Endometrium (tissue), 2 donors: ENCODE measurements at regions not wholly inside any gene's neighbourhood (a gene's known extent, or its start where the extent isn't known, plus 50 kb on each side); places are given as distances from the start of the nearest gene placed in this dataset.
"Not testable (repeated sequence)": the region's sequence is repeated elsewhere in the genome, so short reads cannot be mapped to it uniquely, and the experiment has no call there.

Source experiments
- FAIRE-seq: peaks from 2 replicates; lab custom pipeline; 2012; peaks lifted over from hg19 to GRCh38; lab: Jason Lieb, UNC
- donor health status: control.
- donor health status: control.

DNA sequence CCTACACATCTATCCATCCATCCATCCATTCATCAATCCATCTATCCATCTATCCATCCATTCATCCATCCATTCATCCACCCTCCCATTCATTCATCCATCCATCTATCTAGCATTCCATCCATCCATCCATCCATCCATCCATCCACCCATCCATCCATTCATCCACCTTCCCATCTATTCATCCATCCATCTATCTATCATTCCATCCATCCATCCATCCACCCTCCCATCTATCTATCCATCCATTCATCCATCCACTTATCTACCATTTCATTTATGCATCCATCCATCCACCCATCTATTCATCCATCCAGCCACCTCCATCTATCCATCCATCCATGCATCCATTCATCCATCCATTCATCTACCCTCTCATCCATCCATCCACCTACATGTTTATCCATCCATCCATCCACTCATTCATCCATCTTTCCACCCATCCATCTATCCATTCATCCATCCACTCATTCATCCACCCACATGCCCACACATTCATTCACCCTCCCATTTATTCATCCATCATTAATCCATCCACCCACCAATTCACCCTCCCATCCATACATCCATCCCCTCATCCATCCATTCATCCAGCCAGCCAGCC, 258.5 kb downstream of the CRLF2 start:
- no peak for FAIRE-seq

DNA sequence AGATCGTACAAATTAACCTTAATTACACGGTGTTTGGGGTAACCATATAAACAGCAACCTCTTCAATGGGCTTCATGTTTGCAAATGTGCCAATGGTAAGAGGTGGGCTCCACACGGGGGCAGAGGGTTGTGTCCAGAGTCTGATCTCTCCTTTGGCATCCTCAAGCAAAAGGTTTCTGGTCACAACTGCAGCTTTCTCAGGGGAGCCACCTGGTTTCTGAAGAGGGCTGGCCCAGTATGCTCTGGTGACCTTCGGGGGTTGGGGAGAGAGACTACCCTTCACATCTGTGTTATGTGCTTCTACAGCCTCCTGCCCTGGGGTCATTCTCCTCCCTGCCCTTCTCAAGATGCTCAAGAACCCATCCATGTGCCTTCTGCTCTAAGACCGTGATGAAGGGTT, 259.6 kb downstream of the CRLF2 start:
- no peak for FAIRE-seq

DNA sequence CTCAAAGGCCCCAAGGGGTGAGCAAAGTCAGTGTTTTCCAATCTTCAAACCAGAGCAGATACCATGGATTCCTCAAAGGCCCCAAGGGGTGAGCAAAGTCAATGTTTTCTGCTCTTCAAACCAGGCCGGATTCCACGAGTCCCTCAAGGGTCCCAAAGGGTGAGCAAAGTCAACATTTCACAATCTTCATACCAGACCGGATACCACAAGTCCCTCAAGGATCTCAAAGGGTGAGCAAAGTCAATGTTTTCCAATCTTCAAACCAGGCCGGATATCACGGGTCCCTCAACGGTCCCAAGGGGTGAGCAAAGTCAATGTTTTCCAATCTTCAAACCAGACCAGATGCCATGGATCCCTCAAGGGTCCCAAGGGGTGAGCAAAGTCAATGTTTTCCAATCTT, 265.2 kb downstream of the CRLF2 start:
- FAIRE-seq, result not testable (repeated sequence)

DNA sequence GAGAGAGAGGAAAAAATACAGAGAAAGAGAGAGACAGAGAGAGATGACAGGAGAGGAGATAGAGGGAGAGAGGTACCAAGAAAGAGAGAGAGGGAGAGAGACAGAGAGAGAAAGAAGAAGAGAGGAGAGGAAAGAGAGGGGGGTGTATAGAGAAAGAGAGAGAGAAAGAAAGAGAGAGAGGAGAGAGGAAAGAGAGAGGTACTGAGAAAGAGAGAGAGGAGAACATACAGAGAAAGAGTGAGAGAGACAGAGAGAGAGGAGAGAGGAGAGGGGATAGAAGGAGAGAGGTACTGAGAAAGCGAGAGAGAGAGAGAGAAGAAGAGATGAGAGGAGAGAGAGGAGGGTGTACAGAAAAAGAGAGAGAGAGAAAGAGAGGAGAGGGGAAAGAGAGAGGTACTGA, 269.4 kb downstream of the CRLF2 start:
- no peak for FAIRE-seq

DNA sequence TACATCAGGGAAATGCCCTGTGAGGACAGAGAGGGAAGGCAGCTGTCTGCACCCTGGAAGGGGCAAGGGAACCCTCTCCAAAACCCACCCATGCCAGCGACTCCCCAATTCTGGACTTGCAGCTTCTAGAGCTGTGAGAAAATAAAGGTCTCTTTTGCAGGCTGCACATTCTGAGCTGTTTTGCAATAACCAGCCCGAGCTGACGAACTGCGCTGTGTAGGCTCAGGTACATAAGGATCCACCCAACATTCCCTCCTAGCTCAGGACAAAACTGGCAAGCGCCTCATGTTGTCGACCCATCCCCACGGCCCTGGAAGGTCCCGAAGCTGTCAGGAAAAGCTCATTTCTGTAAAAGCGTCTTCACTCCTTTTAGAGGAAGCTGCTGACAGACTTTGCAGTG, 271.8 kb downstream of the CRLF2 start:
- FAIRE-seq, result no peak

DNA sequence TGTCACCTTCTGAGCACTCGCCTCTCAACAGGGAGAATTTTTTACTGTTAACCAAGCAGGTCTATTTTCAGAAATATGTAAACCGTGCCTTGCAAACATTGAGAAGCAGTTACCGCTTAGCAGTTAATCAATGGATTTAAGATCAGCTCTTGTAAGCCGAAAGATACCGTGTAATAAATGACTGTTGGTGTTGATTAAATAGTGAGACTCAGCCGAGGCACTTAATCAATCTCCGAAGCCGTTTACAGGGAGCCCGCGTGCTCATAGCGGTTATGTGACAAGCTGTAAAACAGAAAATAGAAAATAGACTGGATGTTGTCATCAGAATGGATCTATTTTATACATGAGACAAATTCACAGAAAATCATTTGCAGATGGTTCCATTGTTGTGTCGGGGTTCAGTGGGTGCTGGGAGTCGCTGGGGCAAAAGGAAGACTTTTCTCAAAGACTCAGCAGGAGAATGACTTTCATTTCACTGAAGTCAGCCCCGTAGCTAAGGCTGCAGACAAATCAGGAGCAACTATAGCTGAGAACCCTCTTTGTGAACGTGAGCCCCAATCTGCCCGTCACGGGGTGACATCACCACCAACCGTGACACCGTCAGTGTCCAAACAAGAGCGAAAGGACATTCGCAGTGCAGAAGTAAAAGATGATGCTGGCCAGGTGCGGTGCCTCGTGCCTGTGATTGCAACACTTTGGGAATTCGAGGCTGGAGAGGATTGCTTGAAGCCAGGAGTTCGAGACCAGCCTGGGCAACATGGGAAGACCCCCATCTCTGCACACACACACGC, 275.3 kb downstream of the CRLF2 start:
- FAIRE-seq, result no peak

DNA sequence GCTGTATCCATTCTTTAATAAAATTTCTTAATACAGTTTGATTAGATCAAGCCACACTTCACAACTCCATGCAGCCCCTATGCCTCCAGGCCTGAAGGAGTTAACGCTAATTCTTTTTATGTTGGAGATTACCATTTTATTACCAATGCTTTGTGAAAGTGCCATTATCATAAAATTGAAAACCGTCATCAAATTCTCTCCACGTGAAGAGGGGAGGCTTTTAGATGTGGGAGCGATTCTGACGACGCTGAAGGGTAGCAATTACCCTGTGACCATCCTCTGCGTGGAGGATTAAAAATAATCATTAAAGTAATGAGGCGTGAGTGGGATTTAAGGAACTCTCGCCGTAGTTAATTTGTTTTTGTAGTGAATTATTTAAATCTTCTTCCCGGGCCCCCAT, 278.8 kb downstream of the CRLF2 start:
- FAIRE-seq, result no peak

DNA sequence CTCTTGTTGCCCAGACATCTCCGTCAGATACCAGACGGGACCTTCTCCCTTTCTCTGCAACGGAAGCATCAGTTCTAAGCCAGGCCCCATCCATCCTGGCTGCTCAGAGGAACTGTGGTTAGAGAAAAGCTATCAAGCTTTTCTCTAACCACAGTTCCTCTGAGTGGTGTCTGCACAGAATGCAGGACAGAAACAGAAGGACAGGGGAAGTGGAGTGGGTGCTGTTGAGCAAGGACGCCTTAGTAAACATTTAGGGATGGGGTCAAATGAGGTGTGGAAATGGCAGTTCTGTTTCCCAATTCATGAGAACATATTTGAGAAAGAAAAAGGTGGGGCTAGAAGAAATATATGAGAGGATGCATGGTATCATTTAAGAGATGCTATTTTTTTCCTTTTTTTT, 283.8 kb downstream of the CRLF2 start:
- no peak for FAIRE-seq

DNA sequence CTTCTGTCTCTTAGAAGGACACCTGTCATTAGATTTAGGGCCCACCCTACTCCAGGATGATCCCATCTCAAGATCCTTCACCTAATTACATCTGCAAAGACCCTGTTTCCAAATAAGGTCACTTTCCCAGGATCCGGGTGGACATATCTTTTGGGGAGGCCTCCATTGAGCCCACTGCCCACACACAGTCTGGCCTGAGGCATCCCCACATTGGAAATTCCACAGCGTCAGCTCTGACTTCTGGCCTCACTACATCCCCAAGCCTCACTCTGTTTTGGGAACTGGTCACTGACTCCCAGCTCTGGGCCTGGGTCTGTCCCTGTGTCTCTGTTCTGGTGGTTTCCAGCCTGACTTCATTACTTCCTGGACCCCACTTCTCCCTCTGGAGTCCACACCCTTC, 285.5 kb downstream of the CRLF2 start:
- FAIRE-seq, result no peak

DNA sequence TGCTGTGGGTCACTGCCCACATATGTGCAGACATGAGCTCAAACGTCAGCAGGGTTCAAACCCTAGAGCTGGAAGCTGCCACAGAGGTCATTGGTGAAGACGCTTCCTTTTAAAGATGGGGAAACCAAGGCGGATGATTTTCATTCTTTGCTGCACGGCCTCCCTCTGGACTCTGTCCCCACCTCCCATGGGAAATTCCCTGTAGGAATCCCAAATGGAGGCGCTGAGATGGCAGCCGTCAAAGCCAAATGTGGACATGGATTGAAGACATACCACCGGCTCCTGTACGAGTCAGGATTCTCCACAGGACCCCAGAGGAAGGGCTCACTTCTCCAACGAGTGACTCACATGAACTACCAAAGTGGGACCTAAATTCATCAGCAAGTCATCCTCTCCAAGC, 286.4 kb downstream of the CRLF2 start:
- FAIRE-seq, result no peak

DNA sequence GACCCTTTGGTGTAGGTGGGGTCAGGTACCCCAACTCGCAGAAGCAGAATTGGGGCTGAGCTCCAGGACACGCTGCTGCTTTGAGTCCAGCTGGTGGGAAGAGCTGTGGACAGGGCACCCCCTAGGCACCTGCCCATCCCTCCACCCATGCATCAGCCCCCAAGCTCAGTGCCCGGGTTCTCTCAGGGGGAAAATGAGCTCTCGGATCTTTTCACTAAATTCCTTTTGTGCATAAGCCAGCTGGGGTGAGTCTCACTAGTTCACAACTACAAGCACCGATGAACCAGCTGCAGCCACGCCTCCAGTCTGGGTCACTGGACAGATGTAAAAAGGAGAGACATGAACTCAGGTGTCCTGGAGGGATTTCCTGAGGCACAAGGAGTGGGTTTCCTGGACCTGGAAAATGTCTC, 286.8 kb downstream of the CRLF2 start:
- no peak for FAIRE-seq

DNA sequence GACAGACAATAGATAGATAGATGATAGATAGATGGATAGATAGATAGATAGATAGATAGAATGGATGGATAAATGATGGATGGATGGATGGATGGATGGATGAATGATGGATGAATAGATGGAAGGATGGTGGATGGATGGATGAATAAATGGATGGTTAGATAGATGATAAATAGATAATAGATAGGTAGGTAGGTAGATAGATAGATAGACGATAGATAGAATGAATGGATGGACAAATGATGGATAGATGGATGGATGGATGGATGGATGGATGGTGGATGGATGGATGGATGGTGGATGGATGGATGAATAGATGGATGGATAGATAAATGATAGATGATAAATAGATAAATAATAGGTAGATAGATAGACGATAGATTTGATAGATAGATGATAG, 287.4 kb downstream of the CRLF2 start:
- no peak for FAIRE-seq

DNA sequence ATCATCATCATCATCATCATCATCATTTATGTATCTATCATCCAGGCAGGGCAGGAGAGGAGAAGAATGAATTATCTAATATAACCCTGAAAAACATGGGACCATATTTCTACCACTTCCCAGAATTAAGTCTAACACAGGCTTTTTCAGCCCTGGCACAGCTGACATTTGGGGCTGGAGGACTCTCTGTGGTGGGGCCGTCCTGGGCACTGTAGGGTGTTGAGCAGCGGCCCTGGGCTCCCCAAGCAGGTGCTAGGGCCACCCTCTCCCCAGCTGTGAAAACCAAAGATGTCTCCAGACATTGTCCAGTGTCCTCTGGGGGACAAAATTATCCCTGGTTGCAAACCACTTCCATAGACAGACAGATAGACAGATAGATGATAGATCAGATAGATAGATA, 288.4 kb downstream of the CRLF2 start:
- no peak for FAIRE-seq

DNA sequence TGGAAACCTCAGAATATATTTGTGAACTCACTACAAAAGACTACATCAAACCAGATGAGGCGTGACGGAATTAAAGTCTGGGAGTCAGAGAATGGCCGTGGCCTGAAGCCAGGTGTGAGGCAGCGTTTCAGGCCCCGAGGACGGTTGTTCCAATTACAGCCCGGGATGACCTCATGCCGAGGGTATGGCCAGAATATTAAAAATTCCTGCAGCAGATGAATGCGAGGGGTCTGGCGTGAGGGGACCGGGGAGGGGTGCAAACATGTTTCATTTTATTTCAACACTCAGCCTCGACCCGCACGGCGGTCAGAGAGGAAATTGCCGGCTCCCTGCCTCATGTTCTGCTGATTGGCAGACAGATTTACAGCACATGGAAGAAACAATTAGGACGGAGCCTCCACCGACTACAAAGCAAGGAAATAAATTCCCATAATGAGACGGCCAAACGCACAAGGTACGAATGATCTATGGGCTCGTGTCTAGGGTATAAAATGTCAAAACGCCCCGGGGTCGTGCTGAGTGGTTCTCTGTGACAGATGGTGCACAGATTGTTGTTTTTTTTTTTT, 289.7 kb downstream of the SHOX start:
- FAIRE-seq, result no peak

DNA sequence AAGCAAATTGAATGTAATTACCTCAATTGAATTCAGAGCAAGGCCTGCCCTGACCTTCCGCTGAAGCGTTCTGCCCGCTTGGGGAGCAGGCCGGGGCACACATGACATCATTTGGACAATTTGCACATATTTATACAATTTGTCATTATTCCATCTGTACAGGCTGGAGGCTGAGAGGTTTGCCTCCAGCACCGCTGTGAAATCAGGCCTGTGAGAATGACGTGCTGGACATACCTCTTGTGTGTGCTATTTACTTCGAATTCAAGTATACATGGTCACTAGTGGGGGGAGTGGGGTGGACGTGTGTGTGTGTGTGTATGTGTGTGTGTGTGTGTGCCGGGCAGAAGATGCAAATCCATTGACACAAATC, 285.6 kb downstream of the SHOX start:
- FAIRE-seq, result no peak

DNA sequence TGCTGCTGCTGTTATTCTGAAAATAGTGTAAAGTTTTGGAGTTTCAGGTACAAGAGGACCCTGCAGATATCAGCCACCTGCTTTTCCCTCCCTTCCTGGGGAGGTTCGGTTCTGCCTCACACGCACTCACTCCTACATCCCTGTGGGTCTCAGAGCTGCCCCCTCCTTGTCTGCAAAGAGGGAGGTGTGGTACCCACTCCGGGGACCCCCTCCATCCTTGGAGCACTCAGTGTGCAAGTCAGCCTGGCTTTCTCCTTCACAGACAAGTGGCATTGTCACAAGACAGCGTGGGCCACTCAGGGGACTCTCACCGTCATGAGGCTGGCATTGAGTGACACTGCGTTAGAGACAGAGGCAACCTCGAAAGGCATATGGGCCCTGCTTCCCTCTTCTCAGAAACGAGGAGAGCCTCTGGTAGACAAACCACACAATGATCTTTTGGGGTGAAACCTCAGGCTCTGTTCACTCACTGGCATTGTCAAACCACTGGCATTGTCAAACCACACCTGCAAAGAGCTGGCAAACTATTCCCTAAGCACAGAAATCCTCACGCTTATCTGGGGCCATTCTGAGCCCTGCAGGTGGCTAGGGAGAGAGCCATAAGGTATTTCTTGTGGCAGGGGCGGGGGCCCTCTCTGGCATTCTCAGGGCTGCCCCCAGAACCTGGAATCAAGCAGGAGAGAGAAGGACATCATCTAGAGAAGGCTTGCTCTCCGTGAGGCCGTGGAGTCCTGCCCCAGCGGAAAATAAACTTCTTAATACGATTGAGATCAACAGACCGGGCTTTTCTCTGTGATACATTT, 285.0 kb downstream of the SHOX start:
- no peak for FAIRE-seq

DNA sequence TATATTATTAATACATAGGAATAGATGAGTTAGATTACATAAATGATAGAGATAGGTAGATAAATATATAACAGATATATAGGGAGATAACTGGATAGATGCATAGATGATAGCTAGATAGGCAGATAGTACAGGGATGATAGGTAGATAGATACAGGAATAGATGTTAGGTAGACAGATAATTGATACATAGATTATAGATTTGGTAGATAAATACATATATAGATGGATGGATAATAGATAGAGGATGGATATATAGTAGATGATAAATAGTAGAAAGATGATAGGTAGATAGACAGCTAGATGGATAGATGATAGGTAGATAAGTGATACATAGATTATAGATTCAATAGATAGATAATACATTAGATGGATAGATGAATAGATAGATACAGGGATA, 283.6 kb downstream of the SHOX start:
- FAIRE-seq, result no peak

DNA sequence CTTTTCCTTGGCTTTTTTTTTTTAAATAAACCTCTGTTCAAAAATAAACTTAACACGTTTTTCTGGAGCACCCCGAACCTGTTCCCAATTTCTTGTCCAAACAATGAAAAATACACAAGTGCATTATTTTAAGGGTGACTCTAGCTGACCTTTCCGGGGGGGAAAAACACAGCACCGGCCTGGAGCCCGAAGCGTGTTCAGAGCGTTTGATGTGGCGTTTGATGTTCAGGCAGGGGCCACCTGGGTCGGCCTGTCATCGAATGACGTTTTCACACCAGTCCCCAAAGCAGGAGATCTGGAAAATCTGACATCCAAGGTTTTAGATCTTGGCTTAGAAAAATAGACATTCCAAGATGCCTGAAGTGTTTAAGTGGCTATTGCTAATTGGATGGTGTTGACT, 282.1 kb downstream of the SHOX start:
- no peak for FAIRE-seq

DNA sequence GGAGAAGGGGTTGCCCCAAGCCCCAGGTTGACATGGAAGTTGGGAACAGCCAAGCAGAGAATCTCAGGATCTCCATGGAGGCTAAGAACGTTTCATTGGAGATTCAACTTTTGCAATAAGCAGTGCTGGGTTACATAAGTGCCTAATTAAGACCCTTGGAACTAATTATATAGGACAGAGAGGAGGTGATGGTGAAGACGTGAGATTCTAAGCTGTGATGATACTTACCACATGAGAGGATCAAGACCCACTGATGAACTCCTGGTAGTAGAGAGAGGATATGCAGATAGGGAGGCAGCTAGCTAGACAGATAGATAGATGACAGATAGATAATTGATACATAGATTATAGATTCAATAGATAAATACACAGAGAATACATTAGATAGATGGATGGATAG, 278.5 kb downstream of the SHOX start:
- not testable (repeated sequence) for FAIRE-seq

DNA sequence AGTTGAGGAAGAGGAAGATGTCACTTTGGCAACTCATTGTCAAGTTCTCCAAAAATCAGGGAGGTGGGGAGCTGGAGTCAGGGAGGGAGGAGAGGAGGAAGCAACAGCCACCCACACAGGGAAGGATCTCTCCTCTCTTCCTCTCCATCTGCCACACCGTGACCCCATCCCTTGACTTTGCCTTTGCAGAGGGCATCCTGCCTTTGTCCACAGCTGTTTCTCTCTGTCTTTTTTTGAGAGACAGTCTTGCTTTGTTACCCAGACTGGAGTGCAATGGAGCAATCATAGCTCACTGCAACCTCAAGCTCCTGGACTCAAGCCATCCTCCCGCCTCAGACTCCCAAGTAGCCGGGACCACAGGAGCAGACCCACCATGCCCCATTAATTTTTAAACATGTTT, 276.0 kb downstream of the SHOX start:
- no peak for FAIRE-seq

DNA sequence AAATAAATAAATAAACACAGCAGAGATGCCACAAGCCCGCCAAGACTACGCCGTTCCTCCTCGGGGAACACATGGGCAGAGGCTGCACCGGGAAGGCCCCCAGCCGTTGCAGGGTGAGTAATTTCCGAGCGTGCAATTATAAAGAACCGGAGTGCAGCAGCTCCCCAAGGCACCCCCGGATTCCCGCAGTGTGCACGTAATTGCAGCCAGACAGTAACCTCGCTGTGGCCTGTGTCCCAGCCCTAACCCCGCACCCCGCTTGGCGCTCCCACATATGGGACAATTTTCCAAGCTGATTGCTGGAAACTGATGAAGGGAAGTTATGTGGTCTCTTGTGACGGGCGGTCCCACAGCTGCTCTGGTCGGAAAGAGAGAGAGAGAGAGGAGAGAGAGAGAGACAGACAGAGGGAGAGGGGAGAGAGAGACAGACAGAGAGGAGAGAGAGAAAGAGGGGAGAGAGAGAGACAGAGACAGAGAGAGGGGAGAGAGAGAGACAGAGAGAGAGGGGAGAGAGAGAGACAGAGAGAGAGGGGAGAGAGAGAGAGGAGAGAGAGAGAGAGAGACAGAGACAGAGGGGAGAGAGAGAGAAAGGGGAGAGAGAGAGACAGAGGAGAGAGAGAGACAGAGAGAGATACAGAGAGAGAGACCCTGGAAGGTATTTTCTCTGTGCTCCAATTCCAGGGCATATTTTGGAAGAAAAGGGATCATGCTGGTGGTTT, 275.4 kb downstream of the SHOX start:
- FAIRE-seq, result no peak

DNA sequence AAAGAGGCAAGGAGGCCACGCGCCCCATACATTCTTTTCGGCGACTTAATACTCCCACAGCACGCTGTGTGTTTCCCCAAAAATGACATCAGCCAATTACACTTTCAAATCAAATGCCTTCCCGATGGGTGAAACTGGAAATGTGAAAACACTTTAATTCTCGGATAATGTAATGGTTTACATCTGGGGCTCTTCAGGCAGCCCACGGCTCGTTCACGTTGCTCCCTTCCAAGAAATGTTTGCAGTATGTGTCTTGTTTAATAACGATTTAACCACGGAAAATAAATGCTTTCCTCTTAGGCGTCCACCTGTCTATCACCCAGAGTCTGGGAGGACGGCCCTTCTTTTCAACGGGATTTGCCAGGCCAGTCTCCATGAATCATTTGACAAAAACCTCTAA, 272.5 kb downstream of the SHOX start:
- FAIRE-seq, result no peak
